GM12873 (cell line): ENCODE measurements at regions not wholly inside any gene's neighbourhood (a gene's known extent, or its start where the extent isn't known, plus 50 kb on each side); places are given as distances from the start of the nearest gene placed in this dataset.

ENCODE experiments used
- CTCF ChIP-seq: IDR thresholded peaks from 2 replicates; pipeline ENCODE4 v1.5.1; 2012; ENCODE audit warnings: low read depth, mild to moderate bottlenecking, moderate library complexity, low read length, control low read depth; ENCODE audit not compliant: insufficient read depth; ENCODE audit errors: missing control alignments

GRCh38 chr5:96611946-96612345 is 50.2 kb upstream of the CAST start:
- TF ChIP-seq CTCF, result no peak
